ENCODE measurements at regions not wholly inside any gene's neighbourhood (a gene's known extent, or its start where the extent isn't known, plus 50 kb on each side); places are given as distances from the start of the nearest gene placed in this dataset.

DNA sequence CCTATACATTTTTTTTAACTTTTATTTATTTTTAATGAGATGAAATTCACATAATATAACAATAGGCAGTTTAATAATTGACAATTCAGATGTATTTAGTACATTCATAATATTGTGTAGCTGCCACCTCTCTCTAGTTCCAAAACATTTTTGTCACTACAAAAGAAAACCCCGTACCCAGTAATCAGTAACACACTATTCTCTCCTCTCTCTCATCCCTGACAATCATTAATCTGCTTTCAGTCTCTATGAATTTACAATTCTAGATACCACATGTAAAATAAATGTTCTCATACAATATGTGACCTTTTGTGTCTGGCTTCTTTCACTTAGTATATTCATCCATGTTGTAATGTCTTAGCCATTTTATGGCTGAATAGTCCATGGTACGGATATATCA is 244.8 kb upstream of the DMRT1 start:
- H3K36me3 ChIP-seq (ENCODE audit: control insufficient read depth in 2 of 2, extremely low read depth in 1 of 2, insufficient read depth in 1 of 2, low read length in 1 of 2), result no peaks in the 10 kb centered on the region
- H3K4me3 ChIP-seq (ENCODE audit: control insufficient read depth in 1 of 2, extremely low read depth in 1 of 2, low read length in 1 of 2), result no peak overlapping the region
- DNase-seq, result no peak
- no CpG with 5 or more reads among the region's 2 CpGs for WGBS (ENCODE audit: insufficient coverage)
- no peak for ATAC-seq (replicated peaks in 1 of 4)
- no peak overlapping the region for H3K27ac ChIP-seq (ENCODE audit: low read length)
- H3K4me3 Mint-ChIP-seq, result no peak overlapping the region
- H3K4me1 ChIP-seq (ENCODE audit: control insufficient read depth in 1 of 2, extremely low read depth in 1 of 2, insufficient read depth in 2 of 2, low read length in 2 of 2), result no peaks in the 10 kb centered on the region
- no peaks in the 10 kb centered on the region for H3K9me3 ChIP-seq
- no peak overlapping the region for H3K27ac Mint-ChIP-seq
- peaks cover 0 to 2% (median 0%) of the 10 kb centered on the region in 3 donors for H3K4me1 Mint-ChIP-seq
- H3K27me3 Mint-ChIP-seq, result no peaks in the 10 kb centered on the region
- no peaks in the 10 kb centered on the region for H3K36me3 Mint-ChIP-seq
- H3K9me3 Mint-ChIP-seq, result no peaks in the 10 kb centered on the region
- ChIA-PET CTCF (no interaction called here), POLR2A (interaction anchor here in 1 of 2 donors (0.6 kb wide), 1 partner anchor 101 kb away, joined by 4 read pairs; no protein-coding TSS in a partner anchor)
- no peaks in the 10 kb centered on the region for H3K27me3 ChIP-seq (replicated peaks in 1 of 2; ENCODE audit: control insufficient read depth in 2 of 2, extremely low read depth in 1 of 2, insufficient read depth in 2 of 2, low read length in 1 of 2)

DNA sequence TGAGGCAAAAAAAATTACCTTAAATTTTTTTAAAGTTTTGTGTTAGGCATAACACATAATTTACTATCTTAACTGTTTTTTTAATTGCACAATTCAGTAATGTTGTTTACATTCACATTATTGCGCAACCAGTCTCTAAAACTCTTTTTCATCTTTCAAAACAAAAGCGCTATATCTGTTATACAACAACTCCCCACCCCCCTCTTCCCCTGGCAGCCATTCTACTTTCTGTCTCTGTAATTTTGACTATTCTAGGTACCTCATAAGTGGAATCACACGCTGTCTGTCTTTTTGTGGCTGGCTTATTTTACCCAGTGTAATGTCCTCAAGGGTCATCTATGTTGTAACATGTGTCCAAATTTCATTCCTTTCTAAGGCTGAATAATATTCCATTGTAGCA is 241.5 kb upstream of the DMRT1 start:
- peaks cover 0 to 2% (median 0%) of the 10 kb centered on the region in 3 donors for H3K4me1 Mint-ChIP-seq
- no peak overlapping the region for H3K27ac ChIP-seq (ENCODE audit: low read length)
- peaks cover 0 to 3% of the 10 kb centered on the region in 2 donors for H3K27me3 Mint-ChIP-seq
- no peaks in the 10 kb centered on the region for H3K9me3 Mint-ChIP-seq
- WGBS (ENCODE audit: insufficient coverage), result 90% methylated on average over 2 of the region's 3 CpGs
- POLR2A ChIA-PET, result no interaction called here
- ATAC-seq (replicated peaks in 1 of 4), result no peak
- no peaks in the 10 kb centered on the region for H3K27me3 ChIP-seq (replicated peaks in 1 of 2; ENCODE audit: control insufficient read depth in 2 of 2, extremely low read depth in 1 of 2, insufficient read depth in 2 of 2, low read length in 1 of 2)
- no peak overlapping the region for H3K4me3 Mint-ChIP-seq
- H3K4me1 ChIP-seq (ENCODE audit: control insufficient read depth in 1 of 2, extremely low read depth in 1 of 2, insufficient read depth in 2 of 2, low read length in 2 of 2), result no peaks in the 10 kb centered on the region
- H3K9me3 ChIP-seq, result no peaks in the 10 kb centered on the region
- no peak overlapping the region for H3K4me3 ChIP-seq (ENCODE audit: control insufficient read depth in 1 of 2, extremely low read depth in 1 of 2, low read length in 1 of 2)
- CTCF ChIA-PET, result no interaction called here
- DNase-seq, result no peak
- no peak overlapping the region for H3K27ac Mint-ChIP-seq
- H3K36me3 Mint-ChIP-seq, result peaks cover 7% of the 10 kb centered on the region
- no peaks in the 10 kb centered on the region for H3K36me3 ChIP-seq (ENCODE audit: control insufficient read depth in 2 of 2, extremely low read depth in 1 of 2, insufficient read depth in 1 of 2, low read length in 1 of 2)

DNA sequence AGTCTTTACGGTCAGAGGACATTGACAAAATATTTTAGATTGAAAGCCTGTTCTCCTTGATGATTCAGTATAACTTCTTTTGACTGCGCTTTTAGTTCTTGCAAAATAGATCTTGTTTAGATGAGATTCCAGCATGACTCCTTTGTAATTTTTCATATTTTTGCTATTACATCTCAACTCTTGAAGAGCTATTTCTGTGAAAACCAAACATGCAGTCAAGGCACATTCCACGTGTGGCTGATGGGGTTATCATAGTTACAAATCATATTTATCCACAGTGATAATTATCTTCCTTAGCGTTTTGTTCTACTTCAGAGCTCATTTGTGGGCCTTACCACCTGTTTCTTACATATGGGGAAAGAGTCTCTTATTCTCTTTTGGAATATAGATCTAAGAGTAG is 238.8 kb upstream of the DMRT1 start:
- no peaks in the 10 kb centered on the region for H3K9me3 ChIP-seq
- ChIA-PET CTCF (no interaction called here), POLR2A (no interaction called here)
- no peaks in the 10 kb centered on the region for H3K27me3 ChIP-seq (replicated peaks in 1 of 2; ENCODE audit: control insufficient read depth in 2 of 2, extremely low read depth in 1 of 2, insufficient read depth in 2 of 2, low read length in 1 of 2)
- Mint-ChIP-seq H3K4me3 (no peak overlapping the region), H3K9me3 (no peaks in the 10 kb centered on the region), H3K27ac (no peak overlapping the region), H3K4me1 (peaks cover 0 to 2% (median 0%) of the 10 kb centered on the region in 3 donors), H3K27me3 (peaks cover 0 to 3% of the 10 kb centered on the region in 2 donors), H3K36me3 (peaks cover 7% of the 10 kb centered on the region)
- WGBS (ENCODE audit: insufficient coverage), result no CpG with 5 or more reads among the region's 4 CpGs
- ATAC-seq (replicated peaks in 1 of 4) (no peak), DNase-seq (no peak)
- no peaks in the 10 kb centered on the region for H3K36me3 ChIP-seq (ENCODE audit: control insufficient read depth in 2 of 2, extremely low read depth in 1 of 2, insufficient read depth in 1 of 2, low read length in 1 of 2)
- H3K27ac ChIP-seq (ENCODE audit: low read length), result no peak overlapping the region
- H3K4me1 ChIP-seq (ENCODE audit: control insufficient read depth in 1 of 2, extremely low read depth in 1 of 2, insufficient read depth in 2 of 2, low read length in 2 of 2), result no peaks in the 10 kb centered on the region
- no peak overlapping the region for H3K4me3 ChIP-seq (ENCODE audit: control insufficient read depth in 1 of 2, extremely low read depth in 1 of 2, low read length in 1 of 2)

DNA sequence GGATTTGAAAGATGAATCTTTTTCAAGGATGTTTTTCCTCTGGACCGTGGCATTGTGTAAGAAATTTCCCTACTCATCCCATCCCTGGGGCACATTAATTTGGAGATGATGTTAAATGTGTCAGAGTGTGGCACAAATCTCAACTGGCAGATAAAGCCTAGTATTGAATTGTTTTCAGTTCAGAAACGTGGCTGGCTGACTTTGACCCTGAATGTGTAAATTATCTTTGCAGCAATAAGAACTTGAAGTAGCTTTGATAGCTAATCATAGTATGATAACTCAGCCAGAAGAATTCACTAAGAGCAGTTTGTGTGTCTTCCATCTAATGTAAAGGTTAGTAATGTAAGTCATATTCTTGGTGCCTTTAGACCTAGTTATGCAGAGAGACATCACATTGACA is 238.4 kb upstream of the DMRT1 start:
- H3K9me3 Mint-ChIP-seq, result no peaks in the 10 kb centered on the region
- peaks cover 0 to 3% of the 10 kb centered on the region in 2 donors for H3K27me3 Mint-ChIP-seq

DNA sequence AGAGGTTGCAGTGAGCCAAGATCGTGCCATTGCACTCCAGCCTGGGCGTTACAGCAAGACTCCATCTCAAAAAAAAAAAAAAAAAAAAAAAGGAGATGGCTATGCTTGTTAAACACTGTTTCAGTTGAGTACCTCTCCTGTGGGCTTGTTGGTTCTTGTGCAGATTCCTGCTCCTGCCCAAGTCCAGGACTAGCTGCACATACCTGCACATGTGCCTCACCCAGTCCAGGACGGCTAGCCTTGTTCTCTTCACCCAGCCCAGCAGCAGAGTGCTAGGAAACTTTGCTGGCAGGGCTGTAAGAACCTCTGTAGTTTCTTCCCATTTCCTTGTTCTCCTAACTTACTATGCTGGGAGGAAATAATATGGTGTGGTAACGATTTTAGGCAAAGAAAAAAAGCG is 234.1 kb upstream of the DMRT1 start:
- no peak overlapping the region for H3K27ac Mint-ChIP-seq
- H3K9me3 Mint-ChIP-seq, result no peaks in the 10 kb centered on the region
- Histone ChIP-seq H3K36me3 (ENCODE audit: control insufficient read depth in 2 of 2, extremely low read depth in 1 of 2, insufficient read depth in 1 of 2, low read length in 1 of 2) (no peaks in the 10 kb centered on the region), H3K4me3 (ENCODE audit: control insufficient read depth in 1 of 2, extremely low read depth in 1 of 2, low read length in 1 of 2) (no peak overlapping the region), H3K27me3 (replicated peaks in 1 of 2; ENCODE audit: control insufficient read depth in 2 of 2, extremely low read depth in 1 of 2, insufficient read depth in 2 of 2, low read length in 1 of 2) (no peaks in the 10 kb centered on the region), H3K27ac (ENCODE audit: low read length) (no peak overlapping the region), H3K4me1 (ENCODE audit: control insufficient read depth in 1 of 2, extremely low read depth in 1 of 2, insufficient read depth in 2 of 2, low read length in 2 of 2) (no peaks in the 10 kb centered on the region), H3K9me3 (no peaks in the 10 kb centered on the region)
- CTCF ChIA-PET, result interaction anchor here in 1 of 2 donors (0.7 kb wide), 1 partner anchor 198 kb away, joined by 3 read pairs; no protein-coding TSS in a partner anchor
- peaks cover 0 to 3% of the 10 kb centered on the region in 2 donors for H3K27me3 Mint-ChIP-seq
- H3K4me3 Mint-ChIP-seq, result no peak overlapping the region
- no peak for ATAC-seq (replicated peaks in 1 of 4)
- WGBS (ENCODE audit: insufficient coverage), result no CpG with 5 or more reads among the region's 5 CpGs
- H3K4me1 Mint-ChIP-seq, result no peaks in the 10 kb centered on the region
- no peak for DNase-seq
- POLR2A ChIA-PET, result no interaction called here
- H3K36me3 Mint-ChIP-seq, result peaks cover 7% of the 10 kb centered on the region

More for the DNA sequence above, 238.4 kb upstream of the DMRT1 start:
- ATAC-seq (replicated peaks in 1 of 4) (no peak), DNase-seq (no peak)
- H3K4me3 ChIP-seq (ENCODE audit: control insufficient read depth in 1 of 2, extremely low read depth in 1 of 2, low read length in 1 of 2), result no peak overlapping the region
- no peak overlapping the region for H3K27ac ChIP-seq (ENCODE audit: low read length)
- no peaks in the 10 kb centered on the region for H3K9me3 ChIP-seq
- ChIA-PET CTCF (interaction anchor here in 1 of 2 donors (0.5 kb wide), 1 partner anchor 153 kb away, joined by 8 read pairs; no protein-coding TSS in a partner anchor), POLR2A (no interaction called here)
- H3K36me3 Mint-ChIP-seq, result peaks cover 7% of the 10 kb centered on the region
- 50% methylated on average over 1 of the region's 2 CpGs for WGBS (ENCODE audit: insufficient coverage)
- no peaks in the 10 kb centered on the region for H3K27me3 ChIP-seq (replicated peaks in 1 of 2; ENCODE audit: control insufficient read depth in 2 of 2, extremely low read depth in 1 of 2, insufficient read depth in 2 of 2, low read length in 1 of 2)
- H3K4me1 ChIP-seq (ENCODE audit: control insufficient read depth in 1 of 2, extremely low read depth in 1 of 2, insufficient read depth in 2 of 2, low read length in 2 of 2), result no peaks in the 10 kb centered on the region
- no peak overlapping the region for H3K4me3 Mint-ChIP-seq
- H3K27ac Mint-ChIP-seq, result no peak overlapping the region
- H3K36me3 ChIP-seq (ENCODE audit: control insufficient read depth in 2 of 2, extremely low read depth in 1 of 2, insufficient read depth in 1 of 2, low read length in 1 of 2), result no peaks in the 10 kb centered on the region
- H3K4me1 Mint-ChIP-seq, result peaks cover 0 to 2% (median 0%) of the 10 kb centered on the region in 3 donors

DNA sequence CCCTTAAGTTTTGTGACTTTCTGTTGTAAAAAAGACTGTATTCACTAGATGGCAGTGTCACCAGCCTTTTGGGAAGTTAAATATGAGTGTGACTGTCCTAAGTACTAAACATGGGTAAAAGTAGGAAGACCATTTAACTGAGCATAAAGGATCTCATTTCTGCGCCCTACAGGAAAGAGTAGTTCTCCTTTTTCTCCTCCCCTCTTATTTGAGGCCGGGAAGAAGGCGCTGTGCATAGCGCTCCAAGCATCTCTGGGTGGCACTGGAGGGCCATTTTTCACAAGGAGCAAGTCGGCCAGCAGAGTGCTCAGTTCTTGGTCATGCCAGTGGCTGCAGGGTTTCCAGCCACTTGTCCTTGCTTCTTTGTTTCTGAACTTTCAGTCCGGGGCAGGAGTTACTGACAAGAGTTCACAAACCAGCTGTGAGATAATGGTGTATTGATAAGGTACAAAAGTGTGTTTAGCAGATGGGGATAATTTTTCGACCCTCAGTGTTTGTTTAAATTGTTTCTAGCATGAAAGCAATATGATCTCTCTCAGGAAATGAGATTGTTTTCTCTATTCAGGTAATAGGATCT is 227.6 kb upstream of the DMRT1 start:
- DNase-seq, result peak in 19 of 35 experiments; percentile 1 to 52 (median 9)
- CTCF ChIA-PET, result interaction anchor here (0.6 to 1.8 kb wide), 3 partner anchors 11 to 192 kb away, joined by 3 to 6 read pairs (median 3); no protein-coding TSS in a partner anchor
- WGBS (ENCODE audit: insufficient coverage), result 22% methylated on average over 4 of the region's 7 CpGs

More for the DNA sequence above, 227.6 kb upstream of the DMRT1 start:
- H3K27ac Mint-ChIP-seq, result no peak overlapping the region
- H3K9me3 Mint-ChIP-seq, result no peaks in the 10 kb centered on the region
- no peaks in the 10 kb centered on the region for H3K36me3 ChIP-seq (ENCODE audit: control insufficient read depth in 2 of 2, extremely low read depth in 1 of 2, insufficient read depth in 1 of 2, low read length in 1 of 2)
- no peaks in the 10 kb centered on the region for H3K36me3 Mint-ChIP-seq
- no peaks in the 10 kb centered on the region for H3K27me3 Mint-ChIP-seq
- POLR2A ChIA-PET, result no interaction called here
- H3K4me1 Mint-ChIP-seq, result peaks cover 4 to 5% (median 5%) of the 10 kb centered on the region in 3 donors
- ATAC-seq (replicated peaks in 1 of 4), result peak; percentile 43 to 53 (median 48)
- no peak overlapping the region for H3K4me3 ChIP-seq (ENCODE audit: control insufficient read depth in 1 of 2, extremely low read depth in 1 of 2, low read length in 1 of 2)
- H3K27ac ChIP-seq (ENCODE audit: low read length), result no peak overlapping the region
- no peaks in the 10 kb centered on the region for H3K9me3 ChIP-seq
- H3K4me3 Mint-ChIP-seq, result no peak overlapping the region
- no peaks in the 10 kb centered on the region for H3K4me1 ChIP-seq (ENCODE audit: control insufficient read depth in 1 of 2, extremely low read depth in 1 of 2, insufficient read depth in 2 of 2, low read length in 2 of 2)
- peaks cover 0 to 2% of the 10 kb centered on the region in 2 experiments for H3K27me3 ChIP-seq (replicated peaks in 1 of 2; ENCODE audit: control insufficient read depth in 2 of 2, extremely low read depth in 1 of 2, insufficient read depth in 2 of 2, low read length in 1 of 2)
